GM12874 (cell line): ENCODE measurements at regions not wholly inside any gene's neighbourhood (a gene's known extent, or its start where the extent isn't known, plus 50 kb on each side); places are given as distances from the start of the nearest gene placed in this dataset.

Source experiments
- TF ChIP-seq, protein P1 (sequence below): IDR thresholded peaks from 2 replicates; pipeline ENCODE4 v1.5.1; 2011; ENCODE audit warnings: low read depth, mild to moderate bottlenecking, control low read depth, low read length, moderate library complexity; ENCODE audit not compliant: insufficient read depth

- TF ChIP-seq, protein P1, sequence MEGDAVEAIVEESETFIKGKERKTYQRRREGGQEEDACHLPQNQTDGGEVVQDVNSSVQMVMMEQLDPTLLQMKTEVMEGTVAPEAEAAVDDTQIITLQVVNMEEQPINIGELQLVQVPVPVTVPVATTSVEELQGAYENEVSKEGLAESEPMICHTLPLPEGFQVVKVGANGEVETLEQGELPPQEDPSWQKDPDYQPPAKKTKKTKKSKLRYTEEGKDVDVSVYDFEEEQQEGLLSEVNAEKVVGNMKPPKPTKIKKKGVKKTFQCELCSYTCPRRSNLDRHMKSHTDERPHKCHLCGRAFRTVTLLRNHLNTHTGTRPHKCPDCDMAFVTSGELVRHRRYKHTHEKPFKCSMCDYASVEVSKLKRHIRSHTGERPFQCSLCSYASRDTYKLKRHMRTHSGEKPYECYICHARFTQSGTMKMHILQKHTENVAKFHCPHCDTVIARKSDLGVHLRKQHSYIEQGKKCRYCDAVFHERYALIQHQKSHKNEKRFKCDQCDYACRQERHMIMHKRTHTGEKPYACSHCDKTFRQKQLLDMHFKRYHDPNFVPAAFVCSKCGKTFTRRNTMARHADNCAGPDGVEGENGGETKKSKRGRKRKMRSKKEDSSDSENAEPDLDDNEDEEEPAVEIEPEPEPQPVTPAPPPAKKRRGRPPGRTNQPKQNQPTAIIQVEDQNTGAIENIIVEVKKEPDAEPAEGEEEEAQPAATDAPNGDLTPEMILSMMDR: no peak
These were observed 81.7 kb upstream of the ALK start for GRCh38 chr2:30003128-30003527.

DNA sequence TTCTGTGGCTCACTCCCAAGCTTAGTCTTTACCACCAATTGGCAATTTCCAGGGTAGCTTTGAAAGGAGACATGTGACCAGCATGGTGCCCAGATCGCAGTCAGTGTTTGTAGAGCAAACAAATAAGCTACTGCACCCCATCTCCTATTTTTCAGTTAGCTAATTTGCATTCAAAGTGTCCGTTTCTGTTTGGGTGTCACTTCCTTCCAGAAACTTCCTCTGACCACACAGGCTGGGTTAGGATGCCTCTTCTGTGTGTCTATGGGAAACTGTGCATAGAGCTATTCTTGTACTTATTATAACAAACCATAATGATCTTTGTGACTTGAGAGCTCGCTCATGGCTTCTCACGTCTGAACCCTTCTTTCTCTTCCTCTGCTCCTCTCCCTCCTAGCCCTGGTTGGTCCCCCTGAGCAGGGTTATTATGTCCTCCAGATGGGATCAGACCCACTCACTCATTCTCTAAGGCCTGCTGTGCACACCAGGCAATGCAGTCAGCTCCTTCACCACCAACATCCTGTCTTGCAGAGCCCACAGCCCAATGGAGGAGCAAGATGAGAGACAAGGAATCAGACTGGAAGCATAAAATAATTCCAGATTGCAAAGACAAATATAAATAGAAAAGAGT lies 101.2 kb upstream of the ALK start:
- TF ChIP-seq, protein P1: no peak

DNA sequence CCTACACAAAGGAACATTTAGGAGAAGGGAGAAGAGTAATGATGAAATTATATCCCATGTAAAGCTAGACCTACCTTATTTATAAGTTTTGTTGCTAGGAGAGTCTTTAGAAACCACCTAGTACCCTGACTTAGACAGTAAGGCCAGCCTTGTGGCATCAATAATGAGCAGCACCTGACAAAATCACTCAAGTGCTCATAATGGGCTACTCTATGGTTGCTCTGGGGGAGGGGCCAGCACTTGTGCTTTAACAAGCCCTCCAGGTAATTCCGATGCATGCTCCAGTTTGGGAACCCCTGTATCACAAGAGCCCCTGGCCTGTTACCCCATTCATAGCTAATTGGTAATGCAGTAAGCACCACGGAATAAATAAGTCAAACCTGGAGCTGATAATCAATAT lies 102.9 kb upstream of the ALK start:
- TF ChIP-seq, protein P1: no peak

DNA sequence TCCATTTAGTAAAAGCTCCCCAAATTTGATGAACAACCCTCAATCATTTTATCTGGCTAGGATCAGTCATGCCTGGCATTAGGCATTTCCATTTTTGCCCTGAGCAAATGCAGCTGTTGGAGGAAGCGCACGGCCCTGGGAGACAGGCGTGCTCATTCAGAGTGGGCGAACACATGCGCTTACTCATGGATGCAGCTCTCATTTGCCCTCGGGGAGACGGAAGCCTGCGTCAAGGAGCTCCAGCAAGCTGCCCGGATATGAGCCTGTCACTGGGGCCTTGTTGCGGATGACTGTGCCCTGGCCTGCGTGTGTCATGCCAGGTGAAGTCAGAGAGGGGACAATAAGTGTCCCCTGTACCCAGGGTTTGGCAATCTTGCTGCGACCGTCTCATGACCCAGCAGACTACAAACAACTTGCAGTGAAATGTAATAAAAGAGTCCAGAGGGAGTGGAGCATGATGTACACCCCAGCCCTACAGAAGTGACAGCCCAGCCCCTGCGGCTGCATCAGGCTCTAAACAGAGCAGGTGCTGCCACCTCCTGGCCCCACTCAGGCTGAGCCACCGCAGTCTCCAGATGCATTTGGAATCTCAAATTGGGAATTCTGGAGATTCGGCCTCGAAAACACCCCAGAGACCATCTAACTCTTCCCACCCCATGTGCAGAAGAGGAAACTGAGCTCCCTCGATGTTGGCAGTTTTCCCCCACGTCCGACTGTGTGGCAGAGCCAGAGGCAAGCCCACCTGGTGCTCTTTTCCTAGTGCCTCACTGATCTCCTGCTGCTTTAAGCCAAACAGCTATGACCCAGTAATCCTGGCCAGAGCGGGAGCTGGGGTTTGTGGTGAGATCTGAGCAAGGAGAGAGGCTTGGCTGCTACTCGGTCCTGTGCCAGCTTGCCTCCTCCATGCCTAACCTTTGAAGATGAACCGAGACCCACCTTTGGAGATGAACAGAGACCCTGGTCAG lies 105.0 kb upstream of the ALK start:
- TF ChIP-seq, protein P1: peak; percentile 54

DNA sequence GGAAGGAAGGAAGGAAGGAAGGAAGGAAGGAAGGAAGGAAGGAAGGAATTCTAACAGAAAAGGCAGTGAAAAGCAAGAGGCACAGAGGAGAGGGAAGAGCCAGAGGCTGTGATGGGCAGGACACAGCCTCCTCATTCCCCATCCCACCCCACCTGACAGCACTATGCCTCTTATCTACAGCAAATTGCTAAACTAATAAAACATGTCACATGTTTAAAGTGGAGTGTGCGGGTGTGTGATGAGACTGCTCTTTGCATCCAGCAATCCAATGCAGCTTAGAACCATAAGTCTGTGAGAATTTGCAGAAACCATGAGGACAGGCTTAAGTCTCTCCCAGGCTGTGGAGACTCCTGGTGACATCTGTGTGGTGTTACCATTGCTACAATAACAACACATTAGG lies 108.4 kb upstream of the ALK start:
- TF ChIP-seq, protein P1: no peak

- TF ChIP-seq, protein P1: no peak
These were observed 109.0 kb upstream of the ALK start for GRCh38 chr2:30030361-30030760.

DNA sequence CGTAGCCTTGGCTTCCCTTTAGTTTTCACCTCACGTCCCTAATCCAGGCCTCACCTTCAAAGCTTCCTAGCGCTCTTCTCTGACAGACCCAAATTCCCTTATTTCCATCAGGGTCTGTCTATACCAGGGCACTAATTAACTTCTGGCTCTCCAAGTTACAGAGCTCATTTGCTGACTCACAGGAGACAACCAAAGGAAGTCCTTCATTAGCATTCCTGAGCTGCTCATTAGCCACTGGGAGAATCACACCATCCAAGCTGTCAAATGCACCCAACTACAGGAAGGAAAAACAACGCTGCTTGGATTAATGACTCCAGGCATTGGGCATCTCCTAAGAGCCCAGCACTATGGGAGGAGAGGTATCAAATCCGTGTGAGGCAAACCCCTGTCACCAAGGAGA lies 109.8 kb upstream of the ALK start:
- TF ChIP-seq, protein P1: no peak
